Bronchial epithelial cell (primary cell): ENCODE measurements at regions not wholly inside any gene's neighbourhood (a gene's known extent, or its start where the extent isn't known, plus 50 kb on each side); places are given as distances from the start of the nearest gene placed in this dataset.
A peak's percentile ranks its signal among the peaks of the same experiment; 100 is the strongest.

ENCODE experiments used
- DNase-seq: peaks from one replicate; pipeline ENCODE4 v3.0.0-alpha.2; 2010; ENCODE audit warnings: low read depth
- FAIRE-seq: peaks from 2 replicates; lab custom pipeline; 2011; peaks lifted over from hg19 to GRCh38; lab: Jason Lieb, UNC
- H3K27me3 ChIP-seq: 2 replicates; pipeline ENCODE4 v1.5.1; 2011; ENCODE audit warnings: low read length; ENCODE audit not compliant: control insufficient read depth, insufficient read depth
- H3K36me3 ChIP-seq: 2 replicates; pipeline ENCODE4 v1.5.1; 2011; ENCODE audit warnings: low read length; ENCODE audit not compliant: control insufficient read depth, insufficient read depth
- H3K4me3 ChIP-seq: 2 replicates; pipeline ENCODE4 v1.5.1; 2011; ENCODE audit warnings: mild to moderate bottlenecking, low read depth, low read length, control low read depth
- CTCF ChIP-seq: IDR thresholded peaks from 2 replicates; pipeline ENCODE4 v1.5.1; 2011; ENCODE audit warnings: mild to moderate bottlenecking, moderate library complexity, low read length, control low read depth, inconsistent platforms; ENCODE audit not compliant: insufficient read depth, severe bottlenecking

GRCh38 chr18:47506897-47507296 is 255.4 kb upstream of the SKOR2 start:
- no peak overlapping the region for H3K4me3 ChIP-seq
- FAIRE-seq = no peak
- no peak for TF ChIP-seq CTCF
- DNase-seq = no peak
- no peaks in the 10 kb centered on the region for H3K36me3 ChIP-seq
- H3K27me3 ChIP-seq = no peaks in the 10 kb centered on the region

- FAIRE-seq = no peak
- Histone ChIP-seq H3K27me3 (no peaks in the 10 kb centered on the region), H3K36me3 (no peaks in the 10 kb centered on the region), H3K4me3 (no peak overlapping the region)
- TF ChIP-seq CTCF = no peak
- DNase-seq = no peak
Observed at GRCh38 chr18:47501946-47502345, 250.5 kb upstream of the SKOR2 start.

- TF ChIP-seq CTCF = no peak
- Histone ChIP-seq H3K36me3 (no peaks in the 10 kb centered on the region), H3K27me3 (no peaks in the 10 kb centered on the region), H3K4me3 (no peak overlapping the region)
- no peak for DNase-seq
- FAIRE-seq = no peak
Observed at GRCh38 chr18:47500930-47501329, 249.5 kb upstream of the SKOR2 start.

- no peaks in the 10 kb centered on the region for H3K27me3 ChIP-seq
- no peak overlapping the region for H3K4me3 ChIP-seq
- TF ChIP-seq CTCF = no peak
- no peaks in the 10 kb centered on the region for H3K36me3 ChIP-seq
- DNase-seq = no peak
- FAIRE-seq = no peak
Observed at GRCh38 chr18:47492691-47493090, 241.2 kb upstream of the SKOR2 start.

- Histone ChIP-seq H3K36me3 (no peaks in the 10 kb centered on the region), H3K4me3 (no peak overlapping the region), H3K27me3 (no peaks in the 10 kb centered on the region)
- no peak for TF ChIP-seq CTCF
- DNase-seq = peak; percentile 2
- FAIRE-seq = no peak
Observed at GRCh38 chr18:47490882-47491281, 239.4 kb upstream of the SKOR2 start.

- H3K27me3 ChIP-seq = no peaks in the 10 kb centered on the region
- TF ChIP-seq CTCF = no peak
- FAIRE-seq (no peak), DNase-seq (no peak)
- no peak overlapping the region for H3K4me3 ChIP-seq
- no peaks in the 10 kb centered on the region for H3K36me3 ChIP-seq
Observed at GRCh38 chr18:47485221-47485797, 233.8 kb upstream of the SKOR2 start.
